Suprapubic skin (tissue), 4 donors: ENCODE measurements at regions not wholly inside any gene's neighbourhood (a gene's known extent, or its start where the extent isn't known, plus 50 kb on each side); places are given as distances from the start of the nearest gene placed in this dataset.
A peak's percentile ranks its signal among the peaks of the same experiment; 100 is the strongest.

Source experiments
- DNase-seq, 2 donors: peaks; one replicate each; pipeline ENCODE4 v3.0.0-alpha.2; 2019; ENCODE audit warnings: low spot score in 2 of 2
- H3K27ac ChIP-seq: fragments of 200-600 bp; sonication (generic); one replicate; pipeline ENCODE4 v1.5.1; 2019
- H3K27me3 ChIP-seq: fragments of 200-600 bp; sonication (generic); one replicate; pipeline ENCODE4 v1.5.1; 2019
- H3K36me3 ChIP-seq: fragments of 200-600 bp; sonication (generic); one replicate; pipeline ENCODE4 v1.5.1; 2019
- H3K4me1 ChIP-seq: fragments of 200-600 bp; sonication (generic); one replicate; pipeline ENCODE4 v1.5.1; 2019
- H3K4me3 ChIP-seq: fragments of 200-600 bp; sonication (generic); one replicate; pipeline ENCODE4 v1.5.1; 2019; ENCODE audit warnings: mild to moderate bottlenecking
- H3K9me3 ChIP-seq: fragments of 200-600 bp; sonication (generic); one replicate; pipeline ENCODE4 v1.5.1; 2019
- EP300 ChIP-seq: sonication (generic); formaldehyde crosslinking; IDR thresholded peaks from one replicate; pipeline ENCODE4 v1.6.1; 2017; ENCODE audit warnings: antibody characterized with exemption
- POLR2A ChIP-seq, 2 donors: fragments of 450-650 bp; IDR thresholded peaks; one replicate each; pipeline ENCODE4 v1.6.1; 2017; ENCODE audit warnings: antibody characterized with exemption in 2 of 2, mild to moderate bottlenecking in 2 of 2, moderate library complexity in 2 of 2
- POLR2AphosphoS5 ChIP-seq, 3 donors: sonication (generic); formaldehyde crosslinking; IDR thresholded peaks; one replicate each; pipeline ENCODE4 v1.6.1; 2017; ENCODE audit warnings: antibody characterized with exemption in 3 of 3
- WGBS: methylation state at CpG from one replicate; pipeline ENCODE4 v1.1.5; 2018; 5-methylcytosine and 5-hydroxymethylcytosine counted together
- TF ChIP-seq, protein P1 (sequence below), 2 donors: fragments of 200-600 bp in 1 of 2; fragments of 450-650 bp in 1 of 2; sonication (generic) in 1 of 2; IDR thresholded peaks; one replicate each; pipeline ENCODE4 v1.5.1; 2016 to 2019; ENCODE audit warnings: antibody characterized with exemption in 2 of 2, mild to moderate bottlenecking in 1 of 2, moderate library complexity in 1 of 2

- TF ChIP-seq POLR2A (IDR thresholded peaks at IDR 0.05) = no peak
- TF ChIP-seq EP300 = no peak
- TF ChIP-seq, protein P1, sequence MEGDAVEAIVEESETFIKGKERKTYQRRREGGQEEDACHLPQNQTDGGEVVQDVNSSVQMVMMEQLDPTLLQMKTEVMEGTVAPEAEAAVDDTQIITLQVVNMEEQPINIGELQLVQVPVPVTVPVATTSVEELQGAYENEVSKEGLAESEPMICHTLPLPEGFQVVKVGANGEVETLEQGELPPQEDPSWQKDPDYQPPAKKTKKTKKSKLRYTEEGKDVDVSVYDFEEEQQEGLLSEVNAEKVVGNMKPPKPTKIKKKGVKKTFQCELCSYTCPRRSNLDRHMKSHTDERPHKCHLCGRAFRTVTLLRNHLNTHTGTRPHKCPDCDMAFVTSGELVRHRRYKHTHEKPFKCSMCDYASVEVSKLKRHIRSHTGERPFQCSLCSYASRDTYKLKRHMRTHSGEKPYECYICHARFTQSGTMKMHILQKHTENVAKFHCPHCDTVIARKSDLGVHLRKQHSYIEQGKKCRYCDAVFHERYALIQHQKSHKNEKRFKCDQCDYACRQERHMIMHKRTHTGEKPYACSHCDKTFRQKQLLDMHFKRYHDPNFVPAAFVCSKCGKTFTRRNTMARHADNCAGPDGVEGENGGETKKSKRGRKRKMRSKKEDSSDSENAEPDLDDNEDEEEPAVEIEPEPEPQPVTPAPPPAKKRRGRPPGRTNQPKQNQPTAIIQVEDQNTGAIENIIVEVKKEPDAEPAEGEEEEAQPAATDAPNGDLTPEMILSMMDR (IDR thresholded peaks at IDR 0.05) = no peak
- no peak for TF ChIP-seq POLR2AphosphoS5 (IDR thresholded peaks at IDR 0.05)
- no peak overlapping the region for H3K27ac ChIP-seq
- WGBS = 66% methylated on average over 3 of the region's 3 CpGs
- H3K27me3 ChIP-seq = no peaks in the 10 kb centered on the region
- H3K9me3 ChIP-seq = no peaks in the 10 kb centered on the region
- H3K36me3 ChIP-seq = no peaks in the 10 kb centered on the region
- H3K4me1 ChIP-seq = no peaks in the 10 kb centered on the region
- H3K4me3 ChIP-seq = no peak overlapping the region
- no peak for DNase-seq
These were observed 51.7 kb upstream of the COL8A1 start for GRCh38 chr3:99586701-99587100.

DNA sequence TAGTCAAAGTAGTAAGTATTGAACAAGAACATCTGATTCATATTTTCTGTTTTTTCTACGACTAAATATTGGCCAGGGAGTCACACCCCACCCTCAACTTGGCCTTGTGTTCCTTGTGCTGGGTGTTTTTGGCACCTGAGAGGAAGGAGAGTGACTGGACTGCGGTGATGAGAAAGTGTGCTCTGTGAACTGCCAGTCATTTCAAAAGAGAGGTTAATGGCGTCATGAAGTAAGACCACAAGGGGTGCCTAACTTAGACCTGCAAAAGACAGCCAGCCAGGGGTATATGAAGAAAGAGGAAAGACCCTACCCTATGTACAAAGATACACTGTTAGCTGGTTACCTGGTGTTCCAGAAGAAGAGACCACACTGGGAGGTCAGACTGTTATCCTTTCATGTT lies 58.4 kb upstream of the COL8A1 start:
- H3K4me3 ChIP-seq = no peak overlapping the region
- no peaks in the 10 kb centered on the region for H3K27me3 ChIP-seq
- no peaks in the 10 kb centered on the region for H3K4me1 ChIP-seq
- no peaks in the 10 kb centered on the region for H3K36me3 ChIP-seq
- TF ChIP-seq, protein P1 (IDR thresholded peaks at IDR 0.05) = no peak
- no peak for TF ChIP-seq POLR2A (IDR thresholded peaks at IDR 0.05)
- no peak for TF ChIP-seq EP300
- no peak for TF ChIP-seq POLR2AphosphoS5 (IDR thresholded peaks at IDR 0.05)
- DNase-seq = no peak
- H3K27ac ChIP-seq = no peak overlapping the region
- H3K9me3 ChIP-seq = no peaks in the 10 kb centered on the region
- 76% methylated on average over 3 of the region's 3 CpGs for WGBS

DNA sequence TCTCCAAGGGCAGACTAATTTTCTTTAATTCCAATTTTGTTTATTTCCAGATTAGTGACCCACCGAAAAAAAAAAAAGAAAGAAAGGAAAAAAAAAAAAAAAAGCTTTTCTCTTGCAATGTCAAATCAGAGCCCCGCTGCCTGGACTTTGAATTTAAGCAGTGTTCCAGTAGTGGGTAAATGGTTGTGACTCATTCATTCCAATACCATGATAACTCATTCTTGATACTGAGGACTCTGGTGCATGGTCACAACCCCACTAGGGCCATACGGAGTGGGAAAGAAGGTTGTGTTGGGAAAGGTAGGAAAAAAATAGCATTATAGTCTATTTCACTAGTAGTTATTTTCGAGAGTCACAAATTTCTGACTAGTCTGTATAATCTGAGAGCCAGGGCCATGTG lies 59.1 kb upstream of the COL8A1 start:
- Histone ChIP-seq H3K27ac (no peak overlapping the region), H3K4me3 (no peak overlapping the region), H3K9me3 (no peaks in the 10 kb centered on the region), H3K27me3 (no peaks in the 10 kb centered on the region), H3K4me1 (no peaks in the 10 kb centered on the region), H3K36me3 (no peaks in the 10 kb centered on the region)
- DNase-seq = no peak
- TF ChIP-seq, protein P1 (IDR thresholded peaks at IDR 0.05) = no peak
- TF ChIP-seq POLR2AphosphoS5 (IDR thresholded peaks at IDR 0.05) = no peak
- TF ChIP-seq POLR2A (IDR thresholded peaks at IDR 0.05) = no peak
- no peak for TF ChIP-seq EP300
- 88% methylated on average over 4 of the region's 4 CpGs for WGBS

DNA sequence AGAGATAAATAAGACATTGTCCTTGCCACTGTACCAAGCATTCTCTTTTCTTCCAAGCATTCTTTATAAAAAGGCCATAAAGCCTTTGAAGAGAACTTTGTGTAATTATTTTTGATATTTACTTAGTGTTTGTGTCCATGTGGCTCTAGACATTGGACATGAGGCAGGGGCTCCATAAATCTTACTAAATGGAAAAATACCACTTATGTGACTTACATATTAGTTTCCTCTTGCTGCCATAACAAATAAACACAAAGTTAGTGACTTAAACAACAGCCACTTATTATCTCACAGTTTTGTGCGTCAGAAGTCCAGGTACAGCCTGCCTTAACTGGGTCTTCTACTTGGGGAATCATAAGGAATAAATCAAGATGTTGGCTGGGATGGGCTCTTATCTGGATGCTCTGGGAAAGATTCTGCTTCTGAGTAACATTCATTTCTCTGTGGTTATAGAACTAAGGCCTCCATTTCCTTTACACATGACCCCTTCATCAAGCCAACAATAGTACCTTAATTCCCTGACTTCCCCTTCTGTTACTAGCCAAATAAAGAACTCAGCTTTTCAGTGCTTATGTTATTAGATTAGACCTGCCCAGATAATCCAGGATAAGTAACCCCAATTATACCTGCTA lies 59.9 kb upstream of the COL8A1 start:
- Histone ChIP-seq H3K36me3 (no peaks in the 10 kb centered on the region), H3K9me3 (no peaks in the 10 kb centered on the region), H3K27me3 (no peaks in the 10 kb centered on the region), H3K27ac (no peak overlapping the region), H3K4me3 (no peak overlapping the region), H3K4me1 (no peaks in the 10 kb centered on the region)
- 83% methylated on average over 1 of the region's 1 CpG for WGBS
- no peak for DNase-seq
- TF ChIP-seq, protein P1 (IDR thresholded peaks at IDR 0.05) = no peak
- TF ChIP-seq POLR2A (IDR thresholded peaks at IDR 0.05) (no peak), EP300 (no peak), POLR2AphosphoS5 (IDR thresholded peaks at IDR 0.05) (no peak)

GRCh38 chr3:99576904-99577559 lies 61.4 kb upstream of the COL8A1 start:
- peak overlapping the region; percentile 45 for H3K27ac ChIP-seq
- H3K36me3 ChIP-seq = no peaks in the 10 kb centered on the region
- H3K27me3 ChIP-seq = no peaks in the 10 kb centered on the region
- DNase-seq = no peak
- no peaks in the 10 kb centered on the region for H3K4me1 ChIP-seq
- no peak for TF ChIP-seq POLR2AphosphoS5 (IDR thresholded peaks at IDR 0.05)
- TF ChIP-seq, protein P1 (IDR thresholded peaks at IDR 0.05) = no peak
- no peak for TF ChIP-seq POLR2A (IDR thresholded peaks at IDR 0.05)
- TF ChIP-seq EP300 = no peak
- no peak overlapping the region for H3K4me3 ChIP-seq
- WGBS = 55% methylated on average over 4 of the region's 4 CpGs
- no peaks in the 10 kb centered on the region for H3K9me3 ChIP-seq
